CD8-positive, alpha-beta memory T cell (primary cell): ENCODE measurements at regions not wholly inside any gene's neighbourhood (a gene's known extent, or its start where the extent isn't known, plus 50 kb on each side); places are given as distances from the start of the nearest gene placed in this dataset.
A peak's percentile ranks its signal among the peaks of the same experiment; 100 is the strongest.

ENCODE experiments used
- CTCF ChIA-PET: fragments of 350-600 bp; sonication (Branson Sonifier 250); formaldehyde crosslinking; loops from one replicate; lab custom pipeline; 2021; ENCODE audit warnings: antibody characterized with exemption; lab: Charles Lee
- POLR2A ChIA-PET: fragments of 350-600 bp; sonication (Branson Sonifier 250); formaldehyde crosslinking; loops from one replicate; lab custom pipeline; 2021; ENCODE audit warnings: antibody characterized with exemption; lab: Charles Lee
- DNase-seq, 5 donors: peaks; one replicate each; pipeline versions ENCODE4 v3.0.0 to v3.0.0-alpha.2; 2020 to 2022; ENCODE audit warnings: mixed read lengths in 1 of 5
- H3K27ac ChIP-seq: one replicate; pipeline ENCODE4 v1.7.0; 2013; ENCODE audit warnings: low read depth, mild to moderate bottlenecking, low read length, moderate library complexity
- H3K27me3 ChIP-seq: 2 replicates; pipeline ENCODE4 v1.7.0; 2013; ENCODE audit warnings: low read length, mild to moderate bottlenecking; ENCODE audit not compliant: insufficient read depth, poor library complexity, severe bottlenecking
- H3K36me3 ChIP-seq: 2 replicates; pipeline ENCODE4 v1.7.0; 2013; ENCODE audit warnings: mild to moderate bottlenecking, low read length, moderate library complexity; ENCODE audit not compliant: insufficient read depth
- H3K4me1 ChIP-seq: 2 replicates; pipeline ENCODE4 v1.7.0; 2013; ENCODE audit warnings: mild to moderate bottlenecking, low read length, moderate library complexity; ENCODE audit not compliant: insufficient read depth
- H3K4me3 ChIP-seq: 2 replicates; pipeline ENCODE4 v1.7.0; 2013; ENCODE audit warnings: mild to moderate bottlenecking, low read length
- H3K9me3 ChIP-seq: 2 replicates; pipeline ENCODE4 v1.7.0; 2013; ENCODE audit warnings: mild to moderate bottlenecking, low read length
- H3K27ac Mint-ChIP-seq, 8 donors: one replicate each; pipeline ENCODE4 v1.8.0; 2020 to 2021; ENCODE audit warnings: mixed read lengths in 8 of 8, mild to moderate bottlenecking in 6 of 8, inconsistent platforms in 3 of 8, moderate library complexity in 3 of 8
- H3K27me3 Mint-ChIP-seq, 2 donors: one replicate each; pipeline ENCODE4 v1.8.0; 2020 to 2021; ENCODE audit warnings: mixed read lengths in 2 of 2, mild to moderate bottlenecking in 1 of 2, moderate library complexity in 1 of 2
- H3K36me3 Mint-ChIP-seq, 3 donors: one replicate each; pipeline ENCODE4 v1.8.0; 2020 to 2021; ENCODE audit warnings: mixed read lengths in 3 of 3, inconsistent platforms in 1 of 3, mild to moderate bottlenecking in 1 of 3
- H3K4me1 Mint-ChIP-seq, 3 donors: one replicate each; pipeline ENCODE4 v1.8.0; 2020 to 2021; ENCODE audit warnings: mixed read lengths in 3 of 3, inconsistent platforms in 1 of 3, mild to moderate bottlenecking in 1 of 3
- H3K4me3 Mint-ChIP-seq, 7 donors: one replicate each; pipeline ENCODE4 v1.8.0; 2020 to 2021; ENCODE audit warnings: mixed read lengths in 7 of 7, mild to moderate bottlenecking in 6 of 7, moderate library complexity in 4 of 7, inconsistent platforms in 2 of 7
- H3K9me3 Mint-ChIP-seq, 5 donors: one replicate each; pipeline ENCODE4 v1.8.0; 2020 to 2022; ENCODE audit warnings: mixed read lengths in 5 of 5, mild to moderate bottlenecking in 3 of 5, moderate library complexity in 2 of 5, inconsistent platforms in 1 of 5

- Mint-ChIP-seq H3K9me3 (peaks cover 0 to 2% (median 0%) of the 10 kb centered on the region in 5 donors), H3K36me3 (peaks cover 8 to 41% (median 9%) of the 10 kb centered on the region in 3 donors), H3K27ac (no peak overlapping the region), H3K4me3 (no peak overlapping the region), H3K4me1 (no peaks in the 10 kb centered on the region), H3K27me3 (no peaks in the 10 kb centered on the region)
- no peak overlapping the region for H3K4me3 ChIP-seq
- H3K27me3 ChIP-seq = no peaks in the 10 kb centered on the region
- ChIA-PET POLR2A (no interaction called here), CTCF (no interaction called here)
- no peaks in the 10 kb centered on the region for H3K9me3 ChIP-seq
- no peak for DNase-seq
- H3K4me1 ChIP-seq = no peaks in the 10 kb centered on the region
- H3K27ac ChIP-seq = no peak overlapping the region
- H3K36me3 ChIP-seq = no peaks in the 10 kb centered on the region
Observed at GRCh38 chr5:127993476-127993875, 90.1 kb upstream of the SLC12A2 start.

GRCh38 chr5:127994087-127994660 is 89.4 kb upstream of the SLC12A2 start:
- no peak for DNase-seq
- H3K36me3 Mint-ChIP-seq = peaks cover 8 to 41% (median 9%) of the 10 kb centered on the region in 3 donors
- Histone ChIP-seq H3K9me3 (no peaks in the 10 kb centered on the region), H3K4me1 (no peaks in the 10 kb centered on the region), H3K27me3 (no peaks in the 10 kb centered on the region), H3K27ac (no peak overlapping the region), H3K36me3 (no peaks in the 10 kb centered on the region), H3K4me3 (no peak overlapping the region)
- CTCF ChIA-PET = no interaction called here
- no peak overlapping the region for H3K4me3 Mint-ChIP-seq
- H3K27me3 Mint-ChIP-seq = no peaks in the 10 kb centered on the region
- H3K4me1 Mint-ChIP-seq = no peaks in the 10 kb centered on the region
- no peak overlapping the region for H3K27ac Mint-ChIP-seq
- H3K9me3 Mint-ChIP-seq = peaks cover 0 to 2% (median 0%) of the 10 kb centered on the region in 5 donors
- POLR2A ChIA-PET = no interaction called here

GRCh38 chr5:127995556-127995955 is 88.0 kb upstream of the SLC12A2 start:
- H3K4me1 Mint-ChIP-seq = no peaks in the 10 kb centered on the region
- ChIA-PET CTCF (no interaction called here), POLR2A (no interaction called here)
- no peaks in the 10 kb centered on the region for H3K27me3 Mint-ChIP-seq
- no peak overlapping the region for H3K27ac Mint-ChIP-seq
- peaks cover 0 to 2% (median 0%) of the 10 kb centered on the region in 5 donors for H3K9me3 Mint-ChIP-seq
- no peaks in the 10 kb centered on the region for H3K27me3 ChIP-seq
- DNase-seq = no peak
- no peak overlapping the region for H3K27ac ChIP-seq
- H3K4me1 ChIP-seq = no peaks in the 10 kb centered on the region
- no peak overlapping the region for H3K4me3 ChIP-seq
- peaks cover 8 to 34% (median 9%) of the 10 kb centered on the region in 3 donors for H3K36me3 Mint-ChIP-seq
- H3K36me3 ChIP-seq = no peaks in the 10 kb centered on the region
- no peaks in the 10 kb centered on the region for H3K9me3 ChIP-seq
- no peak overlapping the region for H3K4me3 Mint-ChIP-seq

- H3K36me3 ChIP-seq = no peaks in the 10 kb centered on the region
- H3K36me3 Mint-ChIP-seq = peaks cover 4 to 18% (median 4%) of the 10 kb centered on the region in 3 donors
- no peak overlapping the region for H3K27ac ChIP-seq
- no peaks in the 10 kb centered on the region for H3K4me1 ChIP-seq
- no peak overlapping the region for H3K4me3 Mint-ChIP-seq
- CTCF ChIA-PET = no interaction called here
- no peaks in the 10 kb centered on the region for H3K9me3 ChIP-seq
- peak overlapping the region in 1 of 8 donors; percentile 10 for H3K27ac Mint-ChIP-seq
- H3K4me1 Mint-ChIP-seq = no peaks in the 10 kb centered on the region
- POLR2A ChIA-PET = no interaction called here
- no peak for DNase-seq
- H3K4me3 ChIP-seq = no peak overlapping the region
- H3K27me3 ChIP-seq = no peaks in the 10 kb centered on the region
- no peaks in the 10 kb centered on the region for H3K27me3 Mint-ChIP-seq
- no peaks in the 10 kb centered on the region for H3K9me3 Mint-ChIP-seq
Observed at GRCh38 chr5:127997201-127997704, 86.3 kb upstream of the SLC12A2 start.

- Histone ChIP-seq H3K9me3 (no peaks in the 10 kb centered on the region), H3K27me3 (no peaks in the 10 kb centered on the region), H3K27ac (no peak overlapping the region), H3K4me3 (no peak overlapping the region), H3K4me1 (no peaks in the 10 kb centered on the region), H3K36me3 (no peaks in the 10 kb centered on the region)
- H3K27me3 Mint-ChIP-seq = no peaks in the 10 kb centered on the region
- POLR2A ChIA-PET = no interaction called here
- CTCF ChIA-PET = interaction anchor here (1.9 kb wide), 1 partner anchor 10 kb away, joined by 6 read pairs; no protein-coding TSS in a partner anchor
- no peaks in the 10 kb centered on the region for H3K4me1 Mint-ChIP-seq
- no peak for DNase-seq
- H3K27ac Mint-ChIP-seq = no peak overlapping the region
- H3K36me3 Mint-ChIP-seq = peaks cover 4 to 10% (median 7%) of the 10 kb centered on the region in 3 donors
- no peaks in the 10 kb centered on the region for H3K9me3 Mint-ChIP-seq
- H3K4me3 Mint-ChIP-seq = no peak overlapping the region
Observed at GRCh38 chr5:127998950-127999615, 84.5 kb upstream of the SLC12A2 start.

GRCh38 chr5:127999909-128000308 is 83.7 kb upstream of the SLC12A2 start:
- Histone ChIP-seq H3K9me3 (no peaks in the 10 kb centered on the region), H3K27ac (no peak overlapping the region), H3K4me3 (no peak overlapping the region), H3K4me1 (no peaks in the 10 kb centered on the region), H3K27me3 (no peaks in the 10 kb centered on the region), H3K36me3 (no peaks in the 10 kb centered on the region)
- no peak overlapping the region for H3K27ac Mint-ChIP-seq
- ChIA-PET POLR2A (no interaction called here), CTCF (no interaction called here)
- no peaks in the 10 kb centered on the region for H3K9me3 Mint-ChIP-seq
- H3K36me3 Mint-ChIP-seq = peaks cover 4 to 12% (median 7%) of the 10 kb centered on the region in 3 donors
- DNase-seq = no peak
- H3K4me1 Mint-ChIP-seq = no peaks in the 10 kb centered on the region
- no peaks in the 10 kb centered on the region for H3K27me3 Mint-ChIP-seq
- H3K4me3 Mint-ChIP-seq = no peak overlapping the region

GRCh38 chr5:128002425-128002824 is 81.1 kb upstream of the SLC12A2 start:
- peaks cover 4 to 6% (median 5%) of the 10 kb centered on the region in 3 donors for H3K36me3 Mint-ChIP-seq
- POLR2A ChIA-PET = no interaction called here
- no peaks in the 10 kb centered on the region for H3K9me3 ChIP-seq
- no peak overlapping the region for H3K27ac Mint-ChIP-seq
- H3K4me3 Mint-ChIP-seq = no peak overlapping the region
- no peaks in the 10 kb centered on the region for H3K4me1 ChIP-seq
- no peaks in the 10 kb centered on the region for H3K9me3 Mint-ChIP-seq
- H3K36me3 ChIP-seq = no peaks in the 10 kb centered on the region
- H3K4me3 ChIP-seq = no peak overlapping the region
- H3K4me1 Mint-ChIP-seq = no peaks in the 10 kb centered on the region
- no peaks in the 10 kb centered on the region for H3K27me3 Mint-ChIP-seq
- H3K27ac ChIP-seq = no peak overlapping the region
- H3K27me3 ChIP-seq = no peaks in the 10 kb centered on the region
- CTCF ChIA-PET = no interaction called here
- DNase-seq = no peak

GRCh38 chr5:128007939-128008338 is 75.6 kb upstream of the SLC12A2 start:
- no peak overlapping the region for H3K4me3 ChIP-seq
- ChIA-PET CTCF (interaction anchor here (1.6 kb wide), 1 partner anchor 9 kb away, joined by 6 read pairs; no protein-coding TSS in a partner anchor), POLR2A (no interaction called here)
- no peaks in the 10 kb centered on the region for H3K4me1 Mint-ChIP-seq
- H3K36me3 ChIP-seq = no peaks in the 10 kb centered on the region
- no peak overlapping the region for H3K4me3 Mint-ChIP-seq
- no peaks in the 10 kb centered on the region for H3K9me3 Mint-ChIP-seq
- no peak overlapping the region for H3K27ac Mint-ChIP-seq
- peaks cover 3 to 5% (median 4%) of the 10 kb centered on the region in 3 donors for H3K36me3 Mint-ChIP-seq
- no peak overlapping the region for H3K27ac ChIP-seq
- H3K9me3 ChIP-seq = no peaks in the 10 kb centered on the region
- no peaks in the 10 kb centered on the region for H3K27me3 Mint-ChIP-seq
- H3K4me1 ChIP-seq = no peaks in the 10 kb centered on the region
- no peaks in the 10 kb centered on the region for H3K27me3 ChIP-seq
- DNase-seq = no peak
